Ovary (tissue), 3 donors: ENCODE measurements at regions not wholly inside any gene's neighbourhood (a gene's known extent, or its start where the extent isn't known, plus 50 kb on each side); places are given as distances from the start of the nearest gene placed in this dataset.

Source experiments
- EP300 ChIP-seq: sonication (generic); formaldehyde crosslinking; IDR thresholded peaks from one replicate; pipeline ENCODE4 v1.6.1; 2017; ENCODE audit warnings: antibody characterized with exemption
- POLR2A ChIP-seq: fragments of 450-650 bp; IDR thresholded peaks from one replicate; pipeline ENCODE4 v1.6.1; 2017; ENCODE audit warnings: antibody characterized with exemption, mild to moderate bottlenecking, moderate library complexity
- TF ChIP-seq, protein P1 (sequence below), 3 donors: fragments of 450-650 bp in 2 of 3; fragments of 200-600 bp in 1 of 3; IDR thresholded peaks; one replicate each; pipeline versions ENCODE4 v1.5.1 to v1.8.0; 2016 to 2022; ENCODE audit warnings: antibody characterized with exemption in 3 of 3, mild to moderate bottlenecking in 1 of 3
- donor health status: DM: no; HTN: no; CAD: no.

DNA sequence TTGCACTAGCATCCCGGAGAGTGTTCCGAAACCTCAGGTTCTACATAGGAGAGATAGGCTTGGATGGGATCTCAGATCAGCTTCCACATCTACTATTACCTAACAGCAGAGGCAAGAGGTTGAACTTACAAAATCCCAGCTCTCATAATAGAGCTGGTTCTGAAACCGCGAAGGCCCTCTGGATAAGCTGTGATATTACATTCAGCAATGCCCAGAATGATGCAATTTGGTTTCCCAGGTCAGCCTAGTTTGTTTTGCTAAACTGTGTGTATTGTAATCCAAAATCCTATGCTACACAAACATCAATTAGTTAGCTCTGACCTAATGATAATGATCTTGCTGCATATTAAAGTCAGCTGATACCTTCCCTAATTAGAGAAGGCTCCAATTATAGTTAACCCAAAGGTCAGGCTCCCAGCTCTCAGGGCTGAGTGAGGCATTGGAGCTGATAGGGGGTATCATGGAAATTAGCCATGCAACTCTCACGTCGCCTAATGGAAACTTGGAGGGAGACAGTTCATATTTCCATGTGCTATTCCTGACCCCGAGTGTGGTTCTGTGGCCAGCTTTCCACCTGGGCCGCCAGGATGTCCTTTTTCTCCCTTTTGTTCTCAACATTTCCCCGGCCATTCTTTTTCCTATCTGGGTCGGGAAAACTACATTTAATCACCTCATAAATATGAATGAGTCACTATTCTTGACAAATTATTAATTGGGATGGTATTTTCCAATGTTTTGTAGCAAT, 278.4 kb upstream of the IRX1 start:
- TF ChIP-seq POLR2A (no peak), EP300 (no peak)
- TF ChIP-seq, protein P1, sequence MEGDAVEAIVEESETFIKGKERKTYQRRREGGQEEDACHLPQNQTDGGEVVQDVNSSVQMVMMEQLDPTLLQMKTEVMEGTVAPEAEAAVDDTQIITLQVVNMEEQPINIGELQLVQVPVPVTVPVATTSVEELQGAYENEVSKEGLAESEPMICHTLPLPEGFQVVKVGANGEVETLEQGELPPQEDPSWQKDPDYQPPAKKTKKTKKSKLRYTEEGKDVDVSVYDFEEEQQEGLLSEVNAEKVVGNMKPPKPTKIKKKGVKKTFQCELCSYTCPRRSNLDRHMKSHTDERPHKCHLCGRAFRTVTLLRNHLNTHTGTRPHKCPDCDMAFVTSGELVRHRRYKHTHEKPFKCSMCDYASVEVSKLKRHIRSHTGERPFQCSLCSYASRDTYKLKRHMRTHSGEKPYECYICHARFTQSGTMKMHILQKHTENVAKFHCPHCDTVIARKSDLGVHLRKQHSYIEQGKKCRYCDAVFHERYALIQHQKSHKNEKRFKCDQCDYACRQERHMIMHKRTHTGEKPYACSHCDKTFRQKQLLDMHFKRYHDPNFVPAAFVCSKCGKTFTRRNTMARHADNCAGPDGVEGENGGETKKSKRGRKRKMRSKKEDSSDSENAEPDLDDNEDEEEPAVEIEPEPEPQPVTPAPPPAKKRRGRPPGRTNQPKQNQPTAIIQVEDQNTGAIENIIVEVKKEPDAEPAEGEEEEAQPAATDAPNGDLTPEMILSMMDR (IDR thresholded peaks at IDR 0.05): no peak
